ENCODE measurements at regions not wholly inside any gene's neighbourhood (a gene's known extent, or its start where the extent isn't known, plus 50 kb on each side); places are given as distances from the start of the nearest gene placed in this dataset.
"Not testable (repeated sequence)": the region's sequence is repeated elsewhere in the genome, so short reads cannot be mapped to it uniquely, and the experiment has no call there.

DNA sequence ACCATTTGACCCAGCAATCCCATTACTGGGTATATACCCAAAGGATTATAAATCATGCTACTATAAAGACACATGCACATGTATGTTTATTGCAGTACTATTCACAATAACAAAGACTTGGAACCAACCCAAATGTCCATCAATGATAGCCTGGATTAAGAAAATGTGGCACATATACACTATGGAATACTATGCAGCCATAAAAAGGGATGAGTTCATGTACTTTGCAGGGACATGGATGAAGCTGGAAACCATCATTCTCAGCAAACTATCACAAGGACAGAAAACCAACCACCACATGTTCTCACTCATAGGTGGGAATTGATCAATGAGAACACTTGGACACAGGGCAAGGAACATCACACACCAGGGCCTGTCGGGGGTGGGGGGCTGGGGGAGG, 171.7 kb upstream of the POGK start:
- in situ Hi-C loops (cut with HindIII; ENCODE audit: low pct_ligation_motif_present, low pct_unique_long_range_greater_than_20kb, low sequenced_read_pairs); DNase-seq: not testable (repeated sequence)

DNA sequence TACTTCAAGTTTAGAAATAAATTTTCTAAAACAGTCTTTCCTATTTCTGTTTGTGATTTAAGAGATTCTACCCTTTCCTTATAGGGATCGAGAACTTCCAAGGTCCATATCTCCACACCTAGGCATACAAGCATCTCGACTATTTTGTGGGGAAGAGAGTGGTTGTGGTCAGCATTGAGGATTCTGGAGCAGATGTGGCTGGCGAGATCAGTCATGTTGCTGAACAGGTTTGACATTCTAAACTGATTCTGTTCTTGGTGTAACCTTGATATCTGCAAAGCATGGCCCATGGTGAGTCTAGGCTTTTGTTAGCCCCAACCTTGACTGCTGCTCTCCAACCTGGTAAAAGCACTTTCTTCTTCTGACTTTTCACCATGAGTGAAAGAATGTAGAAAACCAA, 167.6 kb upstream of the POGK start:
- in situ Hi-C loops (cut with HindIII; ENCODE audit: low pct_ligation_motif_present, low pct_unique_long_range_greater_than_20kb, low sequenced_read_pairs), result no loop called here
- no peak for DNase-seq

- in situ Hi-C loops (cut with HindIII; ENCODE audit: low pct_ligation_motif_present, low pct_unique_long_range_greater_than_20kb, low sequenced_read_pairs), result no loop called here
Measured at GRCh38 chr1:166673722-166674121, 165.6 kb upstream of the POGK start.

GRCh38 chr1:166675213-166675612, 164.1 kb upstream of the POGK start:
- in situ Hi-C loops (cut with HindIII; ENCODE audit: low pct_ligation_motif_present, low pct_unique_long_range_greater_than_20kb, low sequenced_read_pairs), result no loop called here
- no peak for DNase-seq

More at GRCh38 chr1:166673722-166674121, 165.6 kb upstream of the POGK start:
- no peak for DNase-seq

DNA sequence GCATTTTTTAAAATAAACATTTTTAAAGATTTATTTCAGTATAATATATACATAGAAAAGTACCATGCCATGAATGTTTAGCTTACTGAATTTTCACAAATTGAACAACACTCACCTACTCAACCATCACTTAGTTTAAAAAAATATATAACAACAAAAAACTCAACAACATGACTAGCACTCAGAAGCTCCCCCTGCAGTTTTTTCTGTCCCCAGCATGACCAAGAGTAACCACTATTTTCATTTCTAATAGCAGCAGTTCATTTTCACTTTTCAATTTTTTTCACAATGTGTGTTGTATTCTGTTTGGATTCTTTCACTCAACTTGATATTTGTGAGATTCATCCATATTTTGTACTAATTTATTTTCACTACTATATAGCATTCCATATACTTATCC, 162.3 kb upstream of the POGK start:
- in situ Hi-C loops (cut with HindIII; ENCODE audit: low pct_ligation_motif_present, low pct_unique_long_range_greater_than_20kb, low sequenced_read_pairs), result no loop called here
- DNase-seq, result no peak

DNA sequence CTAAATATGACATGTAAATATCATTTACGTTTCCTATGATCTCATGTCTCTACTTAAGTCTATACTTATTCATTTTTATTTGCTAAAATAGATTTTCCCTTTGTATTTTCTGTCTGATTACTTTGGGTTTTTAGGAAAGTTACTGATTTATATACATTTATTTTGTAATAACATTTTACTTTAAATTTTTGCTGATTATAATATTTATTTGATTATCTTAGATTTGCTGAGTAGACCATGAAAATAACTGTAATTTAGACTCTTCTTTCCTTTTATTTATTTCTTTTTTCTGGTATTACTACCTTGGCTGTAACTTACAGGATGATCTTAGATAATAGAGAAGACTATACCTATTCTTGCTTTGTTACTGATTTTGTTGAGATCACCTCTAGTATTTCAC, 159.9 kb upstream of the POGK start:
- in situ Hi-C loops (cut with HindIII; ENCODE audit: low pct_ligation_motif_present, low pct_unique_long_range_greater_than_20kb, low sequenced_read_pairs), result no loop called here
- DNase-seq, result no peak

- DNase-seq, result no peak
- in situ Hi-C loops (cut with HindIII; ENCODE audit: low pct_ligation_motif_present, low pct_unique_long_range_greater_than_20kb, low sequenced_read_pairs), result no loop called here
Measured at GRCh38 chr1:166682588-166682987, 156.7 kb upstream of the POGK start.

- DNase-seq; in situ Hi-C loops (cut with HindIII; ENCODE audit: low pct_ligation_motif_present, low pct_unique_long_range_greater_than_20kb, low sequenced_read_pairs): not testable (repeated sequence)
Measured at GRCh38 chr1:166684669-166685068, 154.6 kb upstream of the POGK start.

GRCh38 chr1:166685200-166685599, 154.1 kb upstream of the POGK start:
- no peak for DNase-seq
- in situ Hi-C loops (cut with HindIII; ENCODE audit: low pct_ligation_motif_present, low pct_unique_long_range_greater_than_20kb, low sequenced_read_pairs), result no loop called here

DNA sequence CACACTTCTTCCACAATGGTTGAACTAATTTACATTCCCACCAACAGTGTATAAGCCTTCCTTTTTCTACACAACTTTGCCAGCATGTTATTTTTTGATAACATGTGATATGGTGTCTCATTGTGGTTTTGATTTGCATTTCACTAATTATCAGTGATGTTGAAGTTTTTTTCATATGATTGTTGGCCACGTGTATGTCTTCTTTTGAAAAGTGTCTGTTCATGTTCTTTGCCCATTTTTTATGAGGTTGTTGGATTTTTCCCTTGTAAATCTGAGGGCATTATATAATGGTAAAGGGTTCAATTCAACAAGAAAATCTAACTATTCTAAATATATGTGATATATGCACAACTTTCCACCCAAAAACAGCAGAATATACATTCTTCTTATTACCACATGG, 153.4 kb upstream of the POGK start:
- in situ Hi-C loops (cut with HindIII; ENCODE audit: low pct_ligation_motif_present, low pct_unique_long_range_greater_than_20kb, low sequenced_read_pairs); DNase-seq: not testable (repeated sequence)

- in situ Hi-C loops (cut with HindIII; ENCODE audit: low pct_ligation_motif_present, low pct_unique_long_range_greater_than_20kb, low sequenced_read_pairs), result not testable (repeated sequence)
Measured at GRCh38 chr1:166690596-166690995, 148.7 kb upstream of the POGK start.

GRCh38 chr1:166691476-166691875, 147.8 kb upstream of the POGK start:
- DNase-seq, result no peak
- in situ Hi-C loops (cut with HindIII; ENCODE audit: low pct_ligation_motif_present, low pct_unique_long_range_greater_than_20kb, low sequenced_read_pairs), result no loop called here

More at GRCh38 chr1:166690596-166690995, 148.7 kb upstream of the POGK start:
- not testable (repeated sequence) for DNase-seq

GRCh38 chr1:166692346-166692745, 146.9 kb upstream of the POGK start:
- in situ Hi-C loops (cut with HindIII; ENCODE audit: low pct_ligation_motif_present, low pct_unique_long_range_greater_than_20kb, low sequenced_read_pairs), result no loop called here
- DNase-seq, result no peak

DNA sequence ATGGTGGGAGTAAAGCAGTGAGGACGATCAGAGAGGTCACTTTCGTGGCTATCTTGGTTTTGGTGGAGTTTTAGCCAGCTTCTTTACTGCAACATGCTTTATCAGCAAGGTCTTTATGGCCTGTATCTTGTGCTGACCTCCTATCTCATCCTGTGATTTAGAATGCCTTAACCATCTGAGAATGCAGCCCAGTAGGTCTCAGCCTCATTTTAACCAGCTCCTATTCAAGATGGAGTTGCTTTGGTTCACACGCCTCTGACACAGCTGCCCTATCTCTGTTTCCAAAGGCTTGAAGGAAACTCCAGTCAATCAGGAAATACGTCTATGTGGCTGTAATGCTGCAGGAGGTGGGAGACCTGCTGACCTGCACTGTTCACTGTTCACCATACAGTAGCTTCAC, 146.1 kb upstream of the POGK start:
- DNase-seq, result no peak
- in situ Hi-C loops (cut with HindIII; ENCODE audit: low pct_ligation_motif_present, low pct_unique_long_range_greater_than_20kb, low sequenced_read_pairs), result no loop called here

DNA sequence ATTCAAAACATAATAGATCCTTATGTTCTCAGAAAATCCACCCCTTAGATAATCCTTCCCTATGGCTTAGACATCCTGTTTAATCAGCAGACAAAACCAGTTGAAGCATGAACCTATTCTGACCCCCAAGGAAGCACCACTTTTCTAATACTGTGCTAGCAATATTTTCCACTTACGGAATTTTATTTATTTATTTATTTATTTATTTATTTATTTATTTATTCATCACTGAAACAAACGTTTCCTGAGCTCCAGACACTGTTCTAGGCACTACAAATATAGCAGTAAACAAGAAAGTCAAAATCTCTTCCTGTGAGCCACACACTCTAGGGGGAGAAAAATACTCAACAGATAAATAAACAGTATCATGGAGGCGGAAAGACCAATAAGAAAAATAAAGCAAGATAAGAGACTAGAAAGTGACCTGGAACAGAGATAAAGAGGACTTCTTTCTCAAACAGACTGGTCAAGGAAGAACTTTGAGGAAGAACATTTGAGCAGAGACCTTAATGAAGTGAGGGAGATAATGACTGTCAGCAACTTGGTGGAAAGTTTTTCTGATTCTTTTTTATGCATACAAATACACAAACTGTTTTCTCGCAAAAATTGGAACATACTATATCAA, 145.5 kb upstream of the POGK start:
- DNase-seq, result no peak
- in situ Hi-C loops (cut with HindIII; ENCODE audit: low pct_ligation_motif_present, low pct_unique_long_range_greater_than_20kb, low sequenced_read_pairs), result no loop called here

DNA sequence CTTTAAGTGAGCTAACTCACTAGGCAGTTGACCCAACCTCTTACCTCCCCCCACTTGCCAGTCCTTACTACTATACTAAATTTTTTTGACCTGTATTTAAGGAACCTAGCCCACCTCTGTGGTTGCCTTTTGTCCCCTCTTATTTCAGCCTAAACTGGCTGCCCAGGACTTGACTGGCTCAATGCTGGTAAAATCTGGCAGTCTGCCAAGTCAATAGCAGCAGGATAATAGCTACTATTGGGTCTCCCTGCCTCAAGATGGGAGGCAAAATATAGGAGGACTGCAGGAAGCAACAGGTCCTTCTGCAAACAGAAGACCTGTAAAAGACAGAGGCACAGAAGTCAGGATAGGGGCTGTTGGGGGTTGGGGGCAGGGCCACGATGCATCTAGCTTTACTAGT, 144.2 kb upstream of the POGK start:
- DNase-seq, result no peak
- in situ Hi-C loops (cut with HindIII; ENCODE audit: low pct_ligation_motif_present, low pct_unique_long_range_greater_than_20kb, low sequenced_read_pairs), result no loop called here

GRCh38 chr1:166695834-166696233, 143.4 kb upstream of the POGK start:
- in situ Hi-C loops (cut with HindIII; ENCODE audit: low pct_ligation_motif_present, low pct_unique_long_range_greater_than_20kb, low sequenced_read_pairs); DNase-seq: not testable (repeated sequence)

DNA sequence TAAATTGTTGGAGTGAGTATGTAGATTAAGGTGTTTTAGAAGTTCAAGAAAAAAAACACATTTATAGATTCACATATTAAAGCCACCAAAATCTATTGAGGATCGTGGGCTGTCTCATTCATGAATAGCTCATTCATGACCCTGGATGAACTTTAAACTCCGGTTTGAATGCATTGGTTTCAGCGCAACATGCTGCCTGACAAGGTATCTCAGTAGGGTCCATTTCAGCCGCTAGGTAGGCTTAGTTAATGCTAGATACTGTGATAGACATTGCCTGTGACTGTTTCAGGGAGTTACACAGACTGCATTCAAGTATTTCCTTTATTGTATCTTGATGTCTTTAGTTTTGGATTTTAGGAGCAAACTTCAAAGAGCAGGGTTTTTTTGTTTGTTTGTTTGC, 140.5 kb upstream of the POGK start:
- in situ Hi-C loops (cut with HindIII; ENCODE audit: low pct_ligation_motif_present, low pct_unique_long_range_greater_than_20kb, low sequenced_read_pairs), result no loop called here

GRCh38 chr1:166699613-166700012, 139.7 kb upstream of the POGK start:
- no peak for DNase-seq
- in situ Hi-C loops (cut with HindIII; ENCODE audit: low pct_ligation_motif_present, low pct_unique_long_range_greater_than_20kb, low sequenced_read_pairs), result no loop called here

More for the DNA sequence above, 140.5 kb upstream of the POGK start:
- no peak for DNase-seq

DNA sequence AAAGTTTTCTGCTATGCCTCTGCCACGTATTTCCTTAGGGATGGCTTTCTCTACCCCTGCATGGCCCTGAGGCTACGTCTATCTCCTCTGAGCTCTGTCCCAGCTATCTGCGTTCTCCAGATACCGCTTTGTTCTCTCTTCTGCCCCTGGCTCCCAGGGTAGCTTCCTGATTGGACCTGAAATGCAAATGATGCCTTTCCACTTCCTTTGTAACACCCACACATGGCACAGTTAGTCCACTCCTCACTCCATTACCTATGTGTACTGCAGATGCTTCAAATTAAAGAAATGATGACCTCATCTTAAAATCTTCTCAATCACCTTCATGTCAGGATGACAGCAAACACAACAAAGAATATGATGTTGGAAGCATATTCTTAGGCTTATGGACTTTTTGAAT, 138.6 kb upstream of the POGK start:
- DNase-seq, result no peak
- in situ Hi-C loops (cut with HindIII; ENCODE audit: low pct_ligation_motif_present, low pct_unique_long_range_greater_than_20kb, low sequenced_read_pairs), result no loop called here

GRCh38 chr1:166701603-166702100, 137.6 kb upstream of the POGK start:
- DNase-seq, result no peak
- in situ Hi-C loops (cut with HindIII; ENCODE audit: low pct_ligation_motif_present, low pct_unique_long_range_greater_than_20kb, low sequenced_read_pairs), result no loop called here

Measured in ACHN (cell line).